Esophagus muscularis mucosa (tissue), 4 donors: ENCODE measurements at regions not wholly inside any gene's neighbourhood (a gene's known extent, or its start where the extent isn't known, plus 50 kb on each side); places are given as distances from the start of the nearest gene placed in this dataset.

Experiments used
- DNase-seq: peaks from one replicate; pipeline ENCODE4 v3.0.0-alpha.2; 2017; ENCODE audit errors: extremely low spot score
- H3K27ac ChIP-seq, 4 donors: fragments of 200-600 bp; sonication (generic); replicated peaks in 1 of 4; 1 replicate in 3 of 4; 2 replicates in 1 of 4; pipeline ENCODE4 v1.5.1; 2016 to 2019; ENCODE audit warnings: mild to moderate bottlenecking in 1 of 4
- H3K27me3 ChIP-seq, 4 donors: fragments of 200-600 bp; sonication (generic); one replicate each; pipeline versions ENCODE4 v1.5.1 to v1.6.0; 2016 to 2019
- H3K36me3 ChIP-seq, 4 donors: fragments of 200-600 bp; sonication (generic); one replicate each; pipeline ENCODE4 v1.5.1; 2016 to 2019
- H3K4me1 ChIP-seq, 4 donors: fragments of 200-600 bp; sonication (generic); one replicate each; pipeline ENCODE4 v1.5.1; 2016 to 2019
- H3K4me3 ChIP-seq, 4 donors: fragments of 200-600 bp; sonication (generic); 1 replicate in 2 of 4; 2 replicates in 2 of 4; pipeline ENCODE4 v1.5.1; 2016 to 2019; ENCODE audit warnings: mild to moderate bottlenecking in 4 of 4, moderate library complexity in 1 of 4
- H3K9me3 ChIP-seq, 4 donors: fragments of 200-600 bp; sonication (generic); 1 replicate in 3 of 4; 2 replicates in 1 of 4; pipeline ENCODE4 v1.5.1; 2016 to 2019
- EP300 ChIP-seq: sonication (generic); formaldehyde crosslinking; IDR thresholded peaks from one replicate; pipeline ENCODE4 v1.6.1; 2017; ENCODE audit warnings: antibody characterized with exemption
- POLR2A ChIP-seq: fragments of 450-650 bp; IDR thresholded peaks from one replicate; pipeline ENCODE4 v1.6.1; 2017; ENCODE audit warnings: antibody characterized with exemption, moderate library complexity, mild to moderate bottlenecking, low read depth
- POLR2AphosphoS5 ChIP-seq, 2 donors: sonication (generic); formaldehyde crosslinking; IDR thresholded peaks; one replicate each; pipeline ENCODE4 v1.6.1; 2017; ENCODE audit warnings: antibody characterized with exemption in 2 of 2
- WGBS: methylation state at CpG from one replicate; pipeline ENCODE4 v1.1.5; 2018; 5-methylcytosine and 5-hydroxymethylcytosine counted together
- intact Hi-C: fragments of 100-400 bp; cut with DNase I; formaldehyde crosslinking; loops from one replicate; pipeline ENCODE4 v1.15.1; 2023
- TF ChIP-seq, protein P1 (sequence below), 3 experiments: fragments of 200-600 bp in 2 of 3; fragments of 450-650 bp in 1 of 3; sonication (generic) in 2 of 3; IDR thresholded peaks; one replicate each; pipeline ENCODE4 v1.5.1; 2017 to 2019; ENCODE audit warnings: antibody characterized with exemption in 3 of 3, mild to moderate bottlenecking in 2 of 3, moderate library complexity in 1 of 3

DNA sequence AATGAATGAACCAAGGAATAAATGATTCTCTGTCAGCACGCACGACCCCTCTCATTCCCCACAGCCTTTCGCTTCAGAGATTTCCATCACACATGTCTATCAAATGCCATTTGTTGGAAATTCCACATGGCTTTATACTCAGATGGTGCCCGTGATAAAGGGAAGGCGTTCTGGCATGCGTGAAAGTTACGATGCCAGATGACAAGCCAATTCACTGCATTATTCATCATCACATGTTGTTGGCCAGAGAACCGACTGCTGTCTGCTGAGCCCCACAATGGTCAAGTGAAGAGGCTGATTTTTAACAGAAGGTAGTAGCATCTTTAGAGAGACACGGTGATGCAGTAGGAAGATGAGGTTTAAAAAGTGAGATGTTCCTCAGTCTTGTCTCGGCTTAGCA is 74.1 kb upstream of the FRMD4B start:
- intact Hi-C loops, result no loop called here

DNA sequence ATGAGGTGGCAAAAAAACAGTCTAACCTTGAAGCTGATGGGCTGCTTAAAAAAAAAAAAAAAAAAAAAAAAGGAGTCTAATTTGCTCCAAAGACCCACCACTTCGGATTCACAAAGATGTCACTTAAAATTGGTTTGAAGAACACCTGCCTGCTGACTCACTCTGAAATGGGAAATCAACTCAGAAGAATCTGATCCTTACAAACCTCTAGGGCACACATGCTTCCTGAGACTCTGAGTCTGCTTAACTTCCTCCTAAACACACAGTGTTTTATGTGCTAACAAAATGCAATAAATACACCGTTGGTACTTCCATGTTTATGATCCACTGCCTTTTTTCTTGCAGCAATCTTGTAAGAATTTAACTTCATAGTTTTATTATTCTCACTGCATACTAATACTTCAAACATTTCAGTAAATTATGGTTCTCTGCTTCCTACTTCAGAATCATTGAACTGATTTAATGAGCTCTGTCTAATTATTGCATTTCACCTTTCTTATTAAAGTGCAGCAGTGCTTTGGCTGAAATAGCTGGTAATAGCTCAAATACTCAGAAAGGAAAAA is 73.0 kb upstream of the FRMD4B start:
- intact Hi-C loops, result no loop called here
- 68% methylated on average over 2 of the region's 2 CpGs for WGBS
- Histone ChIP-seq H3K9me3 (no peaks in the 10 kb centered on the region), H3K4me1 (no peaks in the 10 kb centered on the region), H3K27me3 (no peaks in the 10 kb centered on the region), H3K27ac (no peak overlapping the region), H3K36me3 (no peaks in the 10 kb centered on the region), H3K4me3 (no peak overlapping the region)
- no peak for TF ChIP-seq POLR2A
- no peak for TF ChIP-seq EP300
- TF ChIP-seq, protein P1, sequence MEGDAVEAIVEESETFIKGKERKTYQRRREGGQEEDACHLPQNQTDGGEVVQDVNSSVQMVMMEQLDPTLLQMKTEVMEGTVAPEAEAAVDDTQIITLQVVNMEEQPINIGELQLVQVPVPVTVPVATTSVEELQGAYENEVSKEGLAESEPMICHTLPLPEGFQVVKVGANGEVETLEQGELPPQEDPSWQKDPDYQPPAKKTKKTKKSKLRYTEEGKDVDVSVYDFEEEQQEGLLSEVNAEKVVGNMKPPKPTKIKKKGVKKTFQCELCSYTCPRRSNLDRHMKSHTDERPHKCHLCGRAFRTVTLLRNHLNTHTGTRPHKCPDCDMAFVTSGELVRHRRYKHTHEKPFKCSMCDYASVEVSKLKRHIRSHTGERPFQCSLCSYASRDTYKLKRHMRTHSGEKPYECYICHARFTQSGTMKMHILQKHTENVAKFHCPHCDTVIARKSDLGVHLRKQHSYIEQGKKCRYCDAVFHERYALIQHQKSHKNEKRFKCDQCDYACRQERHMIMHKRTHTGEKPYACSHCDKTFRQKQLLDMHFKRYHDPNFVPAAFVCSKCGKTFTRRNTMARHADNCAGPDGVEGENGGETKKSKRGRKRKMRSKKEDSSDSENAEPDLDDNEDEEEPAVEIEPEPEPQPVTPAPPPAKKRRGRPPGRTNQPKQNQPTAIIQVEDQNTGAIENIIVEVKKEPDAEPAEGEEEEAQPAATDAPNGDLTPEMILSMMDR (IDR thresholded peaks at IDR 0.05), result no peak
- TF ChIP-seq POLR2AphosphoS5 (IDR thresholded peaks at IDR 0.05), result no peak
- no peak for DNase-seq

More for the DNA sequence above, 74.1 kb upstream of the FRMD4B start:
- DNase-seq, result no peak
- no peaks in the 10 kb centered on the region for H3K9me3 ChIP-seq
- no peaks in the 10 kb centered on the region for H3K36me3 ChIP-seq
- no peak overlapping the region for H3K4me3 ChIP-seq
- 86% methylated on average over 10 of the region's 10 CpGs for WGBS
- no peaks in the 10 kb centered on the region for H3K4me1 ChIP-seq
- TF ChIP-seq, protein P1 (IDR thresholded peaks at IDR 0.05), result no peak
- TF ChIP-seq POLR2AphosphoS5 (IDR thresholded peaks at IDR 0.05) (no peak), EP300 (no peak), POLR2A (no peak)
- no peak overlapping the region for H3K27ac ChIP-seq
- H3K27me3 ChIP-seq, result no peaks in the 10 kb centered on the region

- no peaks in the 10 kb centered on the region for H3K36me3 ChIP-seq
- H3K9me3 ChIP-seq, result no peaks in the 10 kb centered on the region
- H3K27ac ChIP-seq, result no peak overlapping the region
- TF ChIP-seq, protein P1 (IDR thresholded peaks at IDR 0.05), result no peak
- TF ChIP-seq EP300, result no peak
- TF ChIP-seq POLR2AphosphoS5 (IDR thresholded peaks at IDR 0.05), result no peak
- no peak for TF ChIP-seq POLR2A
- no peak for DNase-seq
- H3K4me3 ChIP-seq, result no peak overlapping the region
- H3K27me3 ChIP-seq, result no peaks in the 10 kb centered on the region
- intact Hi-C loops, result no loop called here
- no peaks in the 10 kb centered on the region for H3K4me1 ChIP-seq
- 96% methylated on average over 4 of the region's 4 CpGs for WGBS
These were observed 70.7 kb upstream of the FRMD4B start for GRCh38 chr3:69456631-69457030.

GRCh38 chr3:69454204-69454787 is 68.4 kb upstream of the FRMD4B start:
- no peak overlapping the region for H3K27ac ChIP-seq
- no peaks in the 10 kb centered on the region for H3K4me1 ChIP-seq
- H3K9me3 ChIP-seq, result no peaks in the 10 kb centered on the region
- no peak for DNase-seq
- TF ChIP-seq POLR2AphosphoS5 (IDR thresholded peaks at IDR 0.05) (no peak), EP300 (no peak), POLR2A (no peak)
- TF ChIP-seq, protein P1 (IDR thresholded peaks at IDR 0.05), result no peak
- no peaks in the 10 kb centered on the region for H3K27me3 ChIP-seq
- H3K36me3 ChIP-seq, result no peaks in the 10 kb centered on the region
- 92% methylated on average over 8 of the region's 22 CpGs for WGBS
- H3K4me3 ChIP-seq, result no peak overlapping the region
- intact Hi-C loops, result no loop called here

- 88% methylated on average over 2 of the region's 2 CpGs for WGBS
- H3K27ac ChIP-seq, result no peak overlapping the region
- intact Hi-C loops, result no loop called here
- DNase-seq, result no peak
- H3K4me3 ChIP-seq, result no peak overlapping the region
- no peaks in the 10 kb centered on the region for H3K4me1 ChIP-seq
- no peaks in the 10 kb centered on the region for H3K27me3 ChIP-seq
- H3K9me3 ChIP-seq, result no peaks in the 10 kb centered on the region
- no peaks in the 10 kb centered on the region for H3K36me3 ChIP-seq
- TF ChIP-seq POLR2A, result no peak
- TF ChIP-seq, protein P1 (IDR thresholded peaks at IDR 0.05), result no peak
- no peak for TF ChIP-seq POLR2AphosphoS5 (IDR thresholded peaks at IDR 0.05)
- no peak for TF ChIP-seq EP300
These were observed 66.4 kb upstream of the FRMD4B start for GRCh38 chr3:69452295-69452694.
